ENCODE measurements at regions not wholly inside any gene's neighbourhood (a gene's known extent, or its start where the extent isn't known, plus 50 kb on each side); places are given as distances from the start of the nearest gene placed in this dataset.

- ChIA-PET CTCF (no interaction called here), POLR2A (no interaction called here)
- H3K9me3 ChIP-seq (ENCODE audit: control extremely low read depth in 1 of 3, control insufficient read depth in 2 of 3, insufficient read depth in 1 of 3, low read length in 2 of 3) = no peaks in the 10 kb centered on the region
- H3K27me3 ChIP-seq (replicated peaks in 1 of 4; ENCODE audit: control extremely low read depth in 1 of 4, control insufficient read depth in 3 of 4, insufficient read depth in 4 of 4, low read length in 3 of 4) = peaks cover 0 to 3% (median 0%) of the 10 kb centered on the region in 4 experiments
- H3K36me3 ChIP-seq (replicated peaks in 1 of 2; ENCODE audit: control extremely low read depth in 1 of 2, control insufficient read depth in 1 of 2, extremely low read depth in 1 of 2, insufficient read depth in 2 of 2, low read length in 1 of 2) = no peaks in the 10 kb centered on the region
- H3K4me2 ChIP-seq (replicated peaks; ENCODE audit: low read depth, low read length, poor library complexity, severe bottlenecking) = no peak overlapping the region
- DNase-seq (no peak), ATAC-seq (ENCODE audit: low read depth) (no peak)
- H3K27me3 Mint-ChIP-seq = peaks cover 7% of the 10 kb centered on the region
- intact Hi-C loops (cut with micrococcal nuclease) = no loop called here
- no peak overlapping the region for H2AFZ ChIP-seq (ENCODE audit: insufficient read depth, low read depth, low read length, poor library complexity, severe bottlenecking)
- no peak overlapping the region for H3K9ac ChIP-seq (ENCODE audit: low read length)
- H3K4me1 Mint-ChIP-seq = no peaks in the 10 kb centered on the region
- H3K79me2 ChIP-seq (ENCODE audit: control insufficient read depth, insufficient read depth, low read length) = no peaks in the 10 kb centered on the region
- H3K27ac Mint-ChIP-seq = no peak overlapping the region
- H3K4me3 ChIP-seq (ENCODE audit: control extremely low read depth in 1 of 5, extremely low read depth in 1 of 5, insufficient read depth in 1 of 5, low read depth in 2 of 5, low read length in 4 of 5) = no peak overlapping the region
- no peak for TF ChIP-seq EZH2 (IDR thresholded peaks at IDR 0.05; ENCODE audit: borderline replicate concordance, insufficient read depth, low read depth, low read length, poor library complexity, severe bottlenecking)
- TF ChIP-seq, protein P1, sequence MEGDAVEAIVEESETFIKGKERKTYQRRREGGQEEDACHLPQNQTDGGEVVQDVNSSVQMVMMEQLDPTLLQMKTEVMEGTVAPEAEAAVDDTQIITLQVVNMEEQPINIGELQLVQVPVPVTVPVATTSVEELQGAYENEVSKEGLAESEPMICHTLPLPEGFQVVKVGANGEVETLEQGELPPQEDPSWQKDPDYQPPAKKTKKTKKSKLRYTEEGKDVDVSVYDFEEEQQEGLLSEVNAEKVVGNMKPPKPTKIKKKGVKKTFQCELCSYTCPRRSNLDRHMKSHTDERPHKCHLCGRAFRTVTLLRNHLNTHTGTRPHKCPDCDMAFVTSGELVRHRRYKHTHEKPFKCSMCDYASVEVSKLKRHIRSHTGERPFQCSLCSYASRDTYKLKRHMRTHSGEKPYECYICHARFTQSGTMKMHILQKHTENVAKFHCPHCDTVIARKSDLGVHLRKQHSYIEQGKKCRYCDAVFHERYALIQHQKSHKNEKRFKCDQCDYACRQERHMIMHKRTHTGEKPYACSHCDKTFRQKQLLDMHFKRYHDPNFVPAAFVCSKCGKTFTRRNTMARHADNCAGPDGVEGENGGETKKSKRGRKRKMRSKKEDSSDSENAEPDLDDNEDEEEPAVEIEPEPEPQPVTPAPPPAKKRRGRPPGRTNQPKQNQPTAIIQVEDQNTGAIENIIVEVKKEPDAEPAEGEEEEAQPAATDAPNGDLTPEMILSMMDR (IDR thresholded peaks at IDR 0.05) = no peak
- no peaks in the 10 kb centered on the region for H3K9me3 Mint-ChIP-seq (ENCODE audit: insufficient read depth)
- H4K20me1 ChIP-seq (ENCODE audit: control insufficient read depth, insufficient read depth, low read length, poor library complexity, severe bottlenecking) = no peaks in the 10 kb centered on the region
- no peak overlapping the region for H3K27ac ChIP-seq (ENCODE audit: low read length in 2 of 2)
- peaks cover 0 to 3% of the 10 kb centered on the region in 2 donors for H3K4me1 ChIP-seq (ENCODE audit: control insufficient read depth in 2 of 2, insufficient read depth in 2 of 2, low read length in 2 of 2)
- H3K4me3 Mint-ChIP-seq = no peak overlapping the region
These were observed 99.8 kb upstream of the ELAC2 start for GRCh38 chr17:13117616-13118015.

- H3K4me2 ChIP-seq (replicated peaks; ENCODE audit: low read depth, low read length, poor library complexity, severe bottlenecking) = peak overlapping the region; percentile 15
- no peak overlapping the region for H3K4me3 Mint-ChIP-seq
- peak; percentile 8 for DNase-seq
These were observed 96.8 kb upstream of the ELAC2 start for GRCh38 chr17:13114601-13115031.

More at GRCh38 chr17:13114601-13115031, 96.8 kb upstream of the ELAC2 start:
- intact Hi-C loops (cut with micrococcal nuclease) = no loop called here
- no peak for ATAC-seq (ENCODE audit: low read depth)
- Histone ChIP-seq H3K79me2 (ENCODE audit: control insufficient read depth, insufficient read depth, low read length) (no peaks in the 10 kb centered on the region), H3K4me1 (ENCODE audit: control insufficient read depth in 2 of 2, insufficient read depth in 2 of 2, low read length in 2 of 2) (peaks cover 0 to 3% of the 10 kb centered on the region in 2 donors), H3K9ac (ENCODE audit: low read length) (no peak overlapping the region), H4K20me1 (ENCODE audit: control insufficient read depth, insufficient read depth, low read length, poor library complexity, severe bottlenecking) (no peaks in the 10 kb centered on the region), H2AFZ (ENCODE audit: insufficient read depth, low read depth, low read length, poor library complexity, severe bottlenecking) (peak overlapping the region; percentile 27), H3K9me3 (ENCODE audit: control extremely low read depth in 1 of 3, control insufficient read depth in 2 of 3, insufficient read depth in 1 of 3, low read length in 2 of 3) (no peaks in the 10 kb centered on the region), H3K27me3 (replicated peaks in 1 of 4; ENCODE audit: control extremely low read depth in 1 of 4, control insufficient read depth in 3 of 4, insufficient read depth in 4 of 4, low read length in 3 of 4) (peaks cover 0 to 3% (median 0%) of the 10 kb centered on the region in 4 experiments), H3K36me3 (replicated peaks in 1 of 2; ENCODE audit: control extremely low read depth in 1 of 2, control insufficient read depth in 1 of 2, extremely low read depth in 1 of 2, insufficient read depth in 2 of 2, low read length in 1 of 2) (no peaks in the 10 kb centered on the region), H3K4me3 (ENCODE audit: control extremely low read depth in 1 of 5, extremely low read depth in 1 of 5, insufficient read depth in 1 of 5, low read depth in 2 of 5, low read length in 4 of 5) (no peak overlapping the region), H3K27ac (ENCODE audit: low read length in 2 of 2) (no peak overlapping the region)
- CTCF ChIA-PET = interaction anchor here (0.7 to 1.5 kb wide), 2 partner anchors 84 to 479 kb away, joined by 3 to 5 read pairs; no protein-coding TSS in a partner anchor
- WGBS (ENCODE audit: insufficient coverage) = 19% methylated on average over 15 of the region's 16 CpGs
- Mint-ChIP-seq H3K9me3 (ENCODE audit: insufficient read depth) (no peaks in the 10 kb centered on the region), H3K4me1 (no peaks in the 10 kb centered on the region), H3K27ac (no peak overlapping the region), H3K27me3 (peaks cover 8% of the 10 kb centered on the region)
- TF ChIP-seq, protein P1 (IDR thresholded peaks at IDR 0.05) = peak; percentile 46
- no peak for TF ChIP-seq EZH2 (IDR thresholded peaks at IDR 0.05; ENCODE audit: borderline replicate concordance, insufficient read depth, low read depth, low read length, poor library complexity, severe bottlenecking)
- POLR2A ChIA-PET = no interaction called here
